HuH-7 (cell line): ENCODE measurements at regions not wholly inside any gene's neighbourhood (a gene's known extent, or its start where the extent isn't known, plus 50 kb on each side); places are given as distances from the start of the nearest gene placed in this dataset.
"Not testable (repeated sequence)": the region's sequence is repeated elsewhere in the genome, so short reads cannot be mapped to it uniquely, and the experiment has no call there.

Source experiments
- DNase-seq: peaks from one replicate; pipeline ENCODE4 v3.0.0; 2011; ENCODE audit warnings: low spot score

DNA sequence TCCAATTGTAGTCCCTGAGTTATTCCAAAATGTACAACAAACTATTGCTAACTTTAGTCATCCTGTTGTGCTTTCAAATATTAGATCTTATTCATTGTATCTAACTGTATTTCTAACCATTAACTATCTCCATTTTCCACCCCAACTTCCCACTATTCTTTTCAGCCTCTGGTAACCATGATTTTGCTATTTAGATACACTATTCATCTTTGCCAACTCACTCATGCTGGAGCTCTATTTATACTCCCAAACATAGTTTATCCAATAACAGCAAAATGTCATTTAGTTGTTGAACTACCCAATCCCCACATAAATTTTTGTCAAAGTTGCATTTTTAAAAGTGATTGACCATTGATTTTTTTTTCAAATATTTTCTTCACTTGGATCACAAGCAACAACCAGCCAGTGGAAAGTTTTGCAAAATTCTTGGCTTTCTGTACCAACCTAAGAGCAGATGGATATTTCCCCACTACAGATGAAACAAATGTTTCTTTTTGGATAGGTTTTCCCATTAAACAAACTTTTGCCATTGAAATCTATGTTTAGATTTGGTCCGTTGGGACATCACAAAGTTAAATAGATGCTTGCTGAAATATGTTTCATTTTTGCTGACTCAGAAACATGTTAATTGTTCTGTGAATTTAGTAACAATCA lies 866.0 kb downstream of the LTN1 start:
- DNase-seq = no peak

DNA sequence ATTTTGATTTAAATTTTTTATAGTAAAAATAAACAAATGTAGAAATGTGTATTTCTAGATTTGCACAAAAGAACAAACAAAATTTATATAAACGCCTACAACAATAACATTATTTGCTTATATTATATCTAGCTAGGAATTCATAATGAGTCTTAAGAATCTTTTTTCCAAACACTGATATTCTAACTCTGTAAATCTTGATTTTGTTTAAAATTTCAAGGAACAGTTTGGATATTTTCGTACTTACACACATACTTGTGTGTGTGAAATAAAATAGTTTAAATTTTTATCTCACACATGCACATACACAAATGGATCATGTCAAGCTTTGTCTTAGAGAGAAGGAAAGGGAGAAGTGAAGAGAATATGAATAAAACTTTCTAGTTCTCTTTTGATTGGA lies 868.1 kb downstream of the LTN1 start:
- no peak for DNase-seq

DNA sequence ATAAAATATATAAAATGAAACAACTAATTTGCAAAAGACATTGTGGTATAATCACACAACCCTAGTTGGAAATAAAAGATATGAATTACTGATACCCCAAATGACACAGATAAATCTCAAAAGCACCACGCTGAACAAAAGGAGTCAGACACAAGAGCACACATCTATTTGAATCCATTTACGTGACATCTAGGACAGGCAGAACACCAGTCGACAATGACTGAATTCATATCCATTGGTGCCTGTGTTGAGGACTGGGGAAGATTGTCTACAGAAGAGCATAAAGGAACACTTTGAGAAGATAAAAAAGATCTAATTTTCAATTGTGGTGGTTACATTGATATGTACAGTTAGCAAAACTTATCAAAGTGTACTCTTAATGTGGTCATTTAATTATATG lies 874.1 kb downstream of the LTN1 start:
- DNase-seq = no peak

DNA sequence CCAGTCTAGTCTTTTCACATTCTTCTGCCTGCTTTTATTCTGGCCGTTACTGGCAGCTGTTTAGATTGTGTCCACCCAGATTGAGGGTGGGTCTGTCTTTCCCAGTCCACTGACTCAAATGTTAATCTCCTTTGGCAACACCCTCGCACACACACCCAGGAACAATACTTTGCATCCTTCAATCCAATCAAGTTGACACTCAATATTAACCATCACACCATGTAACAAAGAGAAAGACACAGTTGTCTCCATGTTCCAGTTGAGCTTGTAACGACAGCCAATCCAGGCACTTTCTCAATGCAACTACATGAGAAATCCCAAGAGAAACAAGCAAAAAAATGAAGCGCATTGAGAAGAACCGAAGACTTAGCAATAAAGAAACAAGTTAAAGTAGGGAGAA lies 877.7 kb downstream of the LTN1 start:
- DNase-seq = not testable (repeated sequence)

DNA sequence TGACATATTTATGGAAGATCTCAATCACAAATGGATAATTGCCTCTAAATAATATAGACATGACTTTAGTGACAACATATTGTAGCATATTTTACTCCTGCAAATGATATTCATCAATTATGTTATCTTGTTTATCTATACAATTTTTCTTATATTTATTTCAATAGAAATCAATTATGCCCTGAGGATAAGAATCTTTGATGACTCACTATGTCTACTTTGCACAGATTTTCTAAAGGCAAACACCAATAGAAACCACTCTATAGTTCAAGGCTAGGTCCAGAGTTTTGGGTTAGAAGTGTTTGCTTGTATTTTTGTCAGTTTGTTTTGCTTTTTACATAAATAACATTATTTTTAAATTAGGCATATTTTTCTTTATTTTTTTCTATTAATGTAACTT lies 879.0 kb downstream of the LTN1 start:
- no peak for DNase-seq

DNA sequence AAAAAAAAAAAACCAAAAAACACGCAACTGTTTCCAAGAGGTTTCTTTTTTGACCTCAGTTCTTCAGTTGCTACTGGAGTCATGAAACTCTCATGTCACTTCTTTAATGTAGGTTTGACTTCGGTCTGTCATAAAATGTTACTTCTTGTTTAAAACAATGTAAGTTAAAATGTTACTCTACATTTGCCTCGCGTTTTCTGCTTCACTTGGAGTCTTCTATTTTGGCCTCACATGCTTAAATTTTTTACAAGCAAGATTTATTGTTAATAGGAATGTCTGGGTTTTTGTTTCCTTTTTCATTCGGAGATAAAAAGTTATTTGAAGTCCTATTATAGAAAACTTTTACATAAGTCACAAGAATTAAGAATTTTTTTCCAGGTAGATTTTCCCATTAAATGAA lies 880.2 kb downstream of the LTN1 start:
- no peak for DNase-seq

DNA sequence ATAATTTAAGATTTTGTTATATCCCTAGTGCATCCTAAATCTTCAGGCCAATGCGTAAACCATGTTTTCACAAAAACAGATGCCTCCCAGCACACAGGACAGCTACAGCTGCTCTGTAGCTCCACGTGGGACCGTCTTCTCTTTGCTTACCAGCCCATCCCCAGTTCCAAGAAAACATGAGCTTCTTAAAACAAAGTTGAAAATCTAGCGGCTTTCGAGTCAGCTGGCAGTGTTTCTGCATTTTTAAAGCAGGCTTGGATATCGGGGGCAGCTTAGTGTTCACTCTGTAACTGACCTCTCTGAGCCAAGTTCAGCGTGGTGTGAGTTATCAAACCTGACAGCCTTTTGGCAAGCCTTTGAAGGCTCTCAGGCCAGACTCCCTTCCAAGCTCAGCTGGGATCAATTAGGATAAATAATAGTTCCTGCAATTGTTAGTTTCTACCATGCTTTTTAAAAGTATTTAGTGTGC lies 881.5 kb downstream of the LTN1 start:
- no peak for DNase-seq

DNA sequence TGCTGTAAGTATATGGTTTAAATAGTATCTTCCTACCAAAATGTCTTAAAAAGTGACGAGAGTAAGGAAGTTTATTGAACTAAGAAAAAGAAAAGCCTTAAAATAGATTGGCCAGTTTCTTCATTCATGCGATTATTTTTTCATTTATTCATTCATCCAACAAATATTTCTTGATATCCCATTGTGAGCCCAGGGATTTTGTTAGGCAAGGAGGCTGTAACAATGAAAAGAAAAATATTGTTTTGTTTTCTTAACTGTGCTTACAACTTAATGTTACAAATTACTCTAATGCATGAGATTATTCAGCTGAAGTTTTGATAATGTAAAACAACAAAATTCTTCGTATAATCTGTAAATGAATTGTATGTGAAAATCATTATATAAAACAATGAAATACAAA lies 882.0 kb downstream of the LTN1 start:
- no peak for DNase-seq

DNA sequence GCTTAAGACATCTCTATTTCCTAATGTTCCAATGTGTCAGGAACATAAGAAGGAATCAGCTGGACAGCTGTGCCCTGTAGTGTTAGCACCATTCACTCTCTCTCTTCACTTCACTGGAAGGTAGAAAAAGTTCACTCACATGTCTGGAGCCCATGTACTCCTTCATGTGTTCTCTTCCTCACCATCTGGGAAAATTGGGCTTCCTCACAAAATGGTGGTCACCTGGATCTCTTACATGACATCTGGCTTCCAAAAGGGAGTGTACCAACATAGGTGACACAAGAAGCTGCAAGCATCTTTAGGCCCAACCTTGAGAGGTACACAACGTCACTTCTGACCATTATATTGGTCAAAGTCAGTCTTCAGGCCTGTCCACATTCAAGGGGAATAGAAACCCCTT lies 882.6 kb downstream of the LTN1 start:
- no peak for DNase-seq

DNA sequence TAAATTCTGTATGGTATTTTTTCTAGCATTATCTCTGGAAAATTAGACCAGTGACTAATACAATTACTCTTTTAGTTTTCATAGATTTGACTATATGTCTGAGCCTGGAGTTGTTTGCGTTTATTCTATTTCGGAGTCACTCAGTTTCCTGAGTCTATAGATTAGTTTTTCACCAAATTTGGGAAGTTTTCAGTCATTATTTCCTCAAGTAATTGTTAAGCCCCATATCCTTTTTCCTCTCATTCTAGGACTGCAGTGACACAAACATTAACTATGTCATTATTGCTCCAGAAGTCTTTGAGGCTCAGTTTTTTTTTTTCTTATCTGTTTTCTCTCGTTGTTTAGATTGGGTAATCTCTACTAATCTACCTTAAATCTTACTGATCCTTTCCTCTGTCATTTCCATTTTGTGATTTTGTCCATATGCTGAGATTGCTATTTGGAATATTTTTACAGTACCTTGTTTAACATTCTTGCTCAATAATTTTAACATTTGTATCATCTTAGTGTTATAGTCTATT lies 886.2 kb downstream of the LTN1 start:
- no peak for DNase-seq

DNA sequence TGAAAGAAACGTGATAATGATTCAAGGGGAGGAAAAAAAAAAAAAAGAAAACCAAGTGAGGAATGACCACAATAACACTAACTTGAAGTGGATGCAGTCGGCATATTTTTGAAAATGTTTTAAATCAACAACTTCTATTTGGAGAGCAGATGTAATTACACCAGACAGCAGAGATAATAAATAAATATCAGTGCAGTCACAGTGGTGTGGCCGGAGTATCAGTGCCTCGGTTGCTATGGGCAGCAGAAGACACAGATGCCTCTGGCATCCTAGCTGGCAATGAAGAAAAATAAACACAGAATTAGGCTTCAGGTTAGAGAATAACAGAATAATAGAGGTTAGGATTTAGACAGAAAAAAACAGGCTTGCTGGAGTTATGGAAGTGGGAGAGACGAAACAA lies 888.3 kb downstream of the LTN1 start:
- DNase-seq = no peak

DNA sequence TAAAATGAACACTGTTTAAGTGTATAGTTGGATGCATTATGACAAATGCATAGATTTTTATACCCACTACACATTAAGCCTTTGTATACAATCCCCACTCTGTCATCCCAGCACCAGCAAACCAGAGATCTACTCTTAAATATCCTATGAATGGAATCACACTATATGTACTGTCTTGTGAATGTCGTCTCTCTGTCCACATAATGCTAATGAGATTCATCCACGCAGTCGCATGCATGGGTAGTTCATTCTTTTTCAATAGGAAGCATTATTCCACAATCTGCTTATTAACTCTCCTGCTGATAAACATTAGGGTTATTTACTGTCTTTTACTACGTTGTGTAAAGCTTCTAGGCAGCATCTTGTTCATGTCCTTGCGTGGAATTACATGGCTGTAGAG lies 892.3 kb downstream of the LTN1 start:
- no peak for DNase-seq

DNA sequence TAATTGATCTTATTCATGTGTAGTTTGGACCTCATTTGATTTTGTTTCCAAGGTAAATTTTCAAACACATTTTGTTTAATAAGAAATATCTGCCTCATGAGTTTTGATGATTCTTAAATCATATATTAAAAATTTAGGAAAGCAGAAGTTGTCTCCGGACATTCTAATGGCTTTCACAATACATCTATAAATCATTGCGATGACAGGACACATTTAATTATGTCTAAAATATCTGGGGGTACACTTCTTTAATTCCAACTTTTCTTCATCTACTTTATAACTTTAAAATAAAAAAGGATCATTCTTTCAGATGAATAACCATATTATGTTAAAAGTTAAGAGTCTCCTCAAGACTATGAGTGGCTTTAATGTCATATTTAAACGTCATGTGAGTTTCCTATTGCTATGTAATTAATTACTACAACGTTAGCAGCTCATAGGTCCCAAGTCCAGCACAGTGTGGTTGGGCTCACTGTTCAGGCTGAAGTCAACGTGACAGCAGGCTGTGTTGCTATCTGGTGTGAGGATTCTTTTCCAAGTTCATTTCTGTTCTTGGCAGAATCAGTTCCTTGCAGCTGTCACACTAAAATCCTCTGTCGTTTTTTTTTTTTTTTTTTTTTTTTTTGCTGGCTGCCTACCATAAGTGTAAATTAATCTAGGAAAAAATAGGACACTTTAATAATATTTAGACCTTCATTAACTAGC lies 893.5 kb downstream of the LTN1 start:
- DNase-seq = no peak

DNA sequence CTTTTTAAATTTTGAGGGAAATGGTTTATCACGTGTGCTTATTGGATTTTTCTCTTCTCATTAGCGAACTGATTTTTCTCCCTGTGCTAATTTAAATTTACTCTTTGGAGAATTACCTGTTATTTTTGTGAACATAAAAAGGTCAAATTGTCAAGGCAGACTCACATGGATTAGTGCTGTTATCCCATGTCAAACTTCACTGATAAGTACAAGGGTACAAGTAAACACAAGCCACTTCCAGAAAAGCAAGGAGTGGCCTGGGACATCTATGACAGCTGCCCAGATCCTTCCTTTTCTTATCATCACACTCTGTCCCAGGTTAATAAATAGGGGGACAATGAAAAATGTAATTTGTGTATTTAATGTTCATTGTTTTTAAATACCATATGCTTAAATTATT lies 901.2 kb downstream of the LTN1 start:
- no peak for DNase-seq

DNA sequence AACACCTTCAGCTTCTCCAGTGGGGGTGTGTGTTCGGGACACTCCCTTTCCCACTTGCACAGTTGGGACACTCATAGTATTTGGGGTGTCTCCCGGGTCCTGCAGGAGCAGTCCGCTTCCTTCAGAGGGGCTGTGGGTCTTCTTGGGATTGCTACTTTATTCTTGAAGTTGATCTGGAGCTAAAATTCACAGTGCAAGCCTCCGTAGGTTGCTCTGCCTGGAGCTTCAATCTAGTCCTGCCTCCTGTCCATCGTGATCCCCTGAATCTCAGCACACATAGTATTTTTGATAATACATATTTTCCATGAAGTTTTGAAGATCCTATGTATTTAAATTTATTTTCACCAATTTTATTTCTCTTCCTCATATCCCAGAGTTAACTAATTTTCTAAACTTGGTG lies 902.1 kb downstream of the LTN1 start:
- DNase-seq = no peak

DNA sequence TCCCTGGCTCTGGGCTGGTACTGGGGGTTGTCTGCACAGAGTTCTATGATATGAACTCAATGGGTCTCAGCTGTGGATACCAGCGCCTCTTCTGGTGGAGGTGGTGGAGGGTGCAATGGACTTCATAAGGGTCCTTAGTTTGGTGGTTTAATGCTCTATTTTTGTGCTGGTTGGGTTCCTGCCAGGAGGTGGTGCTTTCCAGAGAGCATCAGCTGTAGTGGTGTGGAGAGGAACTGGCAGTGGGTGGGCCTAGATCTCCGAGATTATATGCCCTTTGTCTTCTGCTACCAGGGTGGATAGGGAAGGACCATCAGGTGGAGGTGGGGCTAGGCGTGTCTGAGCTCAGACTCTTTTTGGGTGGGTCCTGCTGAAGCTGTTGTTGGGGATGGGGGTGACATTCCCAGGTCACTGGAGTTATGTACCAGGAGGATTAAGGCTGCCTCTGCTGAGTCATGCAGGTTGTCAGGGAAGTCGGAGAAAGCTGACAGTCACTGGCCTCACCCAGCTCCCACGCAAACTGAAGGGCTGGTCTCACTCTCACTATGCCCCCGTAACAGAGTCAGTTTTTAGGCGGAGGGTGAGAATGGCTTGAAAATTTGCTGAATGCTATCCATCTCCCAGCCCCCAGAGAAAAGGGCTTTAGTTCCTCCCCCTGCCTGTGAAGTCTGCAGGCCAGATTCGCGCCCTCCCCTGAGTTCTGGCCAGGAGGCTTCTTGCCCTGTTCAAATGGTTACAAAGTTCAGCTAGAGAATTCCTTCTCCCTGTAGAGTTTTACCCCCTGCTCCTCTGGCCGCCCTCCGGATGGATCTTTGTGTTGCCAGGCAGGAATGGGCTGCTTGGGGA lies 902.9 kb downstream of the LTN1 start:
- no peak for DNase-seq

DNA sequence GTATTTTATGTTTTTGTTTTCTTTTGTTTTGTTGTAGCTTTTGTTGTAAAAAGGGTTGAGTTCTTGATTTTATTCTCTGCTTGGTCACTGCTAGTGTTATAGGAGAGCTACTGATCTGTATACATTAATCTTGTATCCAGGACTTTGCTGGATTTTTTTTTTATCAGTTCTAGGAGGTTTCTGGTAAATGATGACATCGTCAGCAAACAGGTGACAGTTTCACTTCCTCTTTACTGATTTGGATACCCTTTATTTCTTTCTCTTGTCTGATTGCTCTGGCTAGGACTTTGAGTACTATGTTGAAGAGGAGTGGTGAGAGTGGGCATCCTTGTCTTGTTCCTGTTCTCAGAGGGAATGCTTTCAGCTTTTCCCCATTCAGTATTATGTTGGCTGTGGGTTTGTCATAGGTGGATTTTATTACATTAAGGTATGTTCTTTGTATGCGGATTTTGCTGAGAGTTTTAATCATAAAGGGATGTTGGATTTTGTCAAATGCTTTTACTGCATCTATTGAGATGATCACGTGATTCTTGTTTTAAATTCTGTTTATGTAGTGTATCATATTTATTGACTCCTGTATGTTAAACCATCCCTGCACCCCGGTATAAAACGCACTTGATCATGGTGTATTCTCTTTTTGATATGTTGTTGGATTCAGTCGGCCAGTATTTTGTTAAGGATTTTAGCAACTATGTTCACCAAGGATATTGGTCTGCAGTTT lies 905.7 kb downstream of the LTN1 start:
- no peak for DNase-seq

DNA sequence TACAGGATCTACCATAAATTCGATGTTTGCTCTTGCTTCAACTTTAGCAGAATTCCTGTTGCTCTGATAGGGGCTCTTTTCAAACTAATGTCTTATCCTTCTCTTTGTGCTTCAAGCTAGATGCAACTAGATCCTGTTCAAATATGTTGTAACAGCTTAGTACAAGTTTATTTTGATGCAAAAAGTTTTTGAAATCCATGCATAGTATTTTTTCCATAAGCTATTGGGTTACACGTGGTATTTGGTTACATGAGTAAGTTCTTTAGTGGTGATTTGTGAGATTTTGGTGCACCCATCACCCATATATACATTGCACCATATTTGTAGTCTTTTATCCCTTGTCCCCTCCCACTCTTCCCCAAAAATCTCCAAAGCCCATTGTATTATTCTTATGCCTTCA lies 907.7 kb downstream of the LTN1 start:
- DNase-seq = no peak

DNA sequence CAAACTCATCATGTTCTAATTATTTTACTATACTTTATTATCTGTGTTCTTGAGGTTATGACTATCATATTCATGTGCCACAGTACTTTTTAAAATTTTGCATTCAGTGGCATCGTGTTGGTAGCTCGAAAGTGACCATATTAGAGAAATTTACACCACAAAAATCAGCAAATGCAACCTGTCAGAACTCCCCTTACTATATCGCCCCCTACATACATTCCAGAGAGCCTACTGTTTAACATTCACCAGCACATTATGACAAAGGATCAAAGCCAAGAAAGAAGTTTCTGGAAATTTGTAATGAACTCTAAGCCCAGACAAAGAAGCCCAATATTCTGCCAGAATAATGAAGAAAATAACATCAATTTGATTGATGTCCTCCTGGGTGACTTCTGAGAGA lies 909.3 kb downstream of the LTN1 start:
- no peak for DNase-seq

DNA sequence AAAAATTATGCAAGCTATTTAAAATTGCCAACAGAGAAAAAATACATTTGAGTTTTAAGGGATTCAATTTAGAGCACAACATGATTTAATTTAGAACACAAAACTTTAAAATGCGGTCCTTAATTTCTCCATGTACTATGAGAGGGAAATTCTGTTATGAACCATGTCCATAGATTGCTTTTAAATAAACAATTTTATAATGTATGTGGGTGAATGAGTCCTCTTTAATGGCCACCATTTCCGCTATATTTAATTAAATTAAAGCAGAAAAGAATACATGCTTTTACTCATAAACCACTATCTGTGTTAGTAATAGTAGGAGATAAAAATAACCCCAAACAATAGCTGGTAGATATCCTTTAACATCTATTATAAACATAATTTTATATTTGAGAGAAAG lies 914.6 kb downstream of the LTN1 start:
- no peak for DNase-seq

DNA sequence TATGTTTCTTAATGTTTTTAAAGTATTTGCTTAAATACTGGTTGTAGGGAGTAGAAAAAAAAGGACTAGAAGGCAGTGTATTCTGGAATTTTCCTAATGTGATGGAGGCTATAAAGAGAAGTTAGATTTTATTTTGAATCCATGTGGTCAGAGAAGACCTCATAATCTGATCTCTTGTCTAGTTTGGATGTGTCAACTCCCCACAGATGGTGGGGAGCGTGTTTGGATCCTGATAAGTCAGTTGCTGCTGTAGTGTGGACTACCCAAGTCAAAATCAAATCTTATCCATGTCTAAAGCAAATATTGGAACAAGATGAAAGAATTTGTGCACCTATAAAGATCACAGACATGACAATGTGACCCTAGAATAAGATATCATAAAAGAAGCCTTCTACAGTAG lies 918.0 kb downstream of the LTN1 start:
- DNase-seq = no peak

DNA sequence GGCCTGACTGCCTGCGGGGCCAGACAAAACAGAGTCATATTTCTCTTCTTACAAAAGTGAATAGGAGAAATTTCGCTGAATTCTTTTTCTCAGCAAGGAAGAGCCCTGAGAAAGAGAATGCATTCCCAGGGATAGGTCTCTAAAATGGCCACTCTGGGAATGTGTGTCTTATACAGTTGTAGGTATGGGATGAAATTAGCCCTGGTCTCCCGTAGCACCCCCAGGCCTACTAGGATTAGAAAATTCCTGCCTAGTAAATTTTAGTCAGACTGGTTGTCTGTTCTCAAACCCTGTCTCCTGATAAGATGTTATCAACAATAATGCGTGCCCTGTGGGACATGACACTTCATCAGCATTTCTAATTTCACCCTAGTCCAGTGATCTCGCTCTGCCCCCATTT lies 920.1 kb downstream of the LTN1 start:
- DNase-seq = no peak
